ENCODE measurements at regions not wholly inside any gene's neighbourhood (a gene's known extent, or its start where the extent isn't known, plus 50 kb on each side); places are given as distances from the start of the nearest gene placed in this dataset.

- DNase-seq (ENCODE audit: low read depth) = no peak
Measured at GRCh38 chr17:83144421-83145357, 65.3 kb downstream of the METRNL start.

- no peak for DNase-seq (ENCODE audit: low read depth)
Measured at GRCh38 chr17:83145358-83145738, 65.9 kb downstream of the METRNL start.

GRCh38 chr17:83145831-83146230, 66.4 kb downstream of the METRNL start:
- DNase-seq (ENCODE audit: low read depth) = no peak

GRCh38 chr17:83146347-83146746, 66.9 kb downstream of the METRNL start:
- DNase-seq (ENCODE audit: low read depth) = no peak

GRCh38 chr17:83147280-83147679, 67.9 kb downstream of the METRNL start:
- DNase-seq (ENCODE audit: low read depth) = no peak

GRCh38 chr17:83148317-83149028, 69.1 kb downstream of the METRNL start:
- no peak for DNase-seq (ENCODE audit: low read depth)

GRCh38 chr17:83149029-83149725, 69.8 kb downstream of the METRNL start:
- no peak for DNase-seq (ENCODE audit: low read depth)

- no peak for DNase-seq (ENCODE audit: low read depth)
Measured at GRCh38 chr17:83149761-83150251, 70.4 kb downstream of the METRNL start.

- DNase-seq (ENCODE audit: low read depth) = no peak
Measured at GRCh38 chr17:83150369-83151055, 71.1 kb downstream of the METRNL start.

- DNase-seq (ENCODE audit: low read depth) = no peak
Measured at GRCh38 chr17:83151056-83151441, 71.6 kb downstream of the METRNL start.

- no peak for DNase-seq (ENCODE audit: low read depth)
Measured at GRCh38 chr17:83151442-83152226, 72.2 kb downstream of the METRNL start.

- DNase-seq (ENCODE audit: low read depth) = no peak
Measured at GRCh38 chr17:83152227-83152744, 72.9 kb downstream of the METRNL start.

GRCh38 chr17:83152745-83153611, 73.6 kb downstream of the METRNL start:
- DNase-seq (ENCODE audit: low read depth) = no peak

GRCh38 chr17:83153681-83154310, 74.4 kb downstream of the METRNL start:
- no peak for DNase-seq (ENCODE audit: low read depth)

- DNase-seq (ENCODE audit: low read depth) = no peak
Measured at GRCh38 chr17:83154311-83155127, 75.1 kb downstream of the METRNL start.

- DNase-seq (ENCODE audit: low read depth) = no peak
Measured at GRCh38 chr17:83155128-83156121, 76.0 kb downstream of the METRNL start.

GRCh38 chr17:83156408-83156807, 77.0 kb downstream of the METRNL start:
- DNase-seq (ENCODE audit: low read depth) = no peak
